A673 (cell line): ENCODE measurements at regions not wholly inside any gene's neighbourhood (a gene's known extent, or its start where the extent isn't known, plus 50 kb on each side); places are given as distances from the start of the nearest gene placed in this dataset.

Experiments used
- BruUV-seq: library from RNA; stranded (reverse); fragments of 400-500 nt; replicated peaks from 2 replicates; lab custom pipeline; 2021; lab: Mats Ljungman, UMichigan
- CTCF ChIA-PET: fragments of 300-600 bp; sonication (Branson Sonifier 250); formaldehyde crosslinking; loops from one replicate; lab custom pipeline; 2022; ENCODE audit warnings: antibody characterized with exemption; lab: Charles Lee
- POLR2A ChIA-PET: fragments of 300-600 bp; sonication (Branson Sonifier 250); formaldehyde crosslinking; loops from one replicate; lab custom pipeline; 2022; ENCODE audit warnings: antibody characterized with exemption; ENCODE audit not compliant: low non-redundant PET; lab: Charles Lee
- DNase-seq: peaks from one replicate; pipeline ENCODE4 v3.0.0-alpha.2; 2015; ENCODE audit warnings: low spot score
- H3K27ac ChIP-seq: fragments of 200-600 bp; sonication (generic); 2 replicates; pipeline ENCODE4 v1.5.1; 2016; ENCODE audit warnings: mixed run types, low read depth, mild to moderate bottlenecking, mixed read lengths, antibody characterized with exemption, low read length; ENCODE audit not compliant: poor library complexity, severe bottlenecking
- H3K27me3 ChIP-seq: fragments of 200-600 bp; sonication (generic); replicated peaks from 2 replicates; pipeline ENCODE4 v1.6.1; 2017; ENCODE audit warnings: mixed run types, low read depth, mild to moderate bottlenecking, mixed read lengths, antibody characterized with exemption, low read length; ENCODE audit not compliant: insufficient read depth, poor library complexity
- H3K36me3 ChIP-seq: fragments of 200-600 bp; sonication (generic); 2 replicates; pipeline ENCODE4 v1.6.1; 2016; ENCODE audit warnings: mixed run types, mild to moderate bottlenecking, mixed read lengths, antibody characterized with exemption, low read length; ENCODE audit not compliant: insufficient read depth, poor library complexity, severe bottlenecking
- H3K4me1 ChIP-seq: fragments of 200-600 bp; sonication (generic); 2 replicates; pipeline ENCODE4 v1.6.1; 2017; ENCODE audit warnings: mixed run types, mild to moderate bottlenecking, mixed read lengths, antibody characterized with exemption, low read length; ENCODE audit not compliant: insufficient read depth, poor library complexity, severe bottlenecking
- H3K4me3 ChIP-seq: fragments of 200-600 bp; sonication (generic); 2 replicates; pipeline ENCODE4 v1.5.1; 2016; ENCODE audit warnings: low read depth, mixed run types, mild to moderate bottlenecking, mixed read lengths, low read length; ENCODE audit not compliant: poor library complexity, severe bottlenecking
- H3K9me3 ChIP-seq: fragments of 200-600 bp; sonication (generic); 2 replicates; pipeline ENCODE4 v1.6.1; 2016; ENCODE audit warnings: mixed run types, low read depth, mild to moderate bottlenecking, mixed read lengths, antibody characterized with exemption, low read length; ENCODE audit not compliant: poor library complexity, severe bottlenecking
- CTCF ChIP-seq: fragments of 300-800, 200-600 bp; sonication (generic); conservative IDR thresholded peaks from 2 replicates; pipeline ENCODE4 v1.5.1; 2017; ENCODE audit warnings: low read depth, mild to moderate bottlenecking, antibody characterized with exemption, low read length, moderate library complexity, mixed read lengths
- EZH2 ChIP-seq: fragments of 200-600 bp; sonication (generic); IDR thresholded peaks from 2 replicates; pipeline ENCODE4 v1.6.1; 2017; ENCODE audit warnings: borderline replicate concordance, low read depth, mild to moderate bottlenecking, mixed read lengths, antibody characterized with exemption, low read length; ENCODE audit not compliant: poor library complexity, severe bottlenecking
- intact Hi-C: fragments of 100-400 bp; cut with micrococcal nuclease; formaldehyde crosslinking; loops from one replicate; pipeline ENCODE4 v1.10.0; 2022; ENCODE audit not compliant: unreplicated experiment

- Histone ChIP-seq H3K36me3 (no peaks in the 10 kb centered on the region), H3K27me3 (no peaks in the 10 kb centered on the region), H3K27ac (no peak overlapping the region), H3K4me1 (no peaks in the 10 kb centered on the region), H3K9me3 (peaks cover 4% of the 10 kb centered on the region), H3K4me3 (no peak overlapping the region)
- CTCF ChIA-PET, result no interaction called here
- no peak for DNase-seq
- BruUV-seq, result no TSS peak
- POLR2A ChIA-PET, result no interaction called here
- intact Hi-C loops, result no loop called here
- TF ChIP-seq EZH2, result no peak
- no peak for TF ChIP-seq CTCF
Observed at GRCh38 chr2:48157150-48157549, 157.3 kb upstream of the FOXN2 start.

- Histone ChIP-seq H3K9me3 (peaks cover 4% of the 10 kb centered on the region), H3K4me3 (no peak overlapping the region), H3K27ac (no peak overlapping the region), H3K4me1 (no peaks in the 10 kb centered on the region), H3K27me3 (no peaks in the 10 kb centered on the region), H3K36me3 (no peaks in the 10 kb centered on the region)
- ChIA-PET POLR2A (no interaction called here), CTCF (no interaction called here)
- no TSS peak for BruUV-seq
- intact Hi-C loops, result no loop called here
- DNase-seq, result no peak
- TF ChIP-seq EZH2, result no peak
- no peak for TF ChIP-seq CTCF
Observed at GRCh38 chr2:48161628-48162027, 152.9 kb upstream of the FOXN2 start.

- Histone ChIP-seq H3K27me3 (no peaks in the 10 kb centered on the region), H3K4me1 (no peaks in the 10 kb centered on the region), H3K9me3 (peaks cover 2% of the 10 kb centered on the region), H3K36me3 (no peaks in the 10 kb centered on the region), H3K27ac (no peak overlapping the region), H3K4me3 (no peak overlapping the region)
- ChIA-PET POLR2A (no interaction called here), CTCF (no interaction called here)
- intact Hi-C loops, result no loop called here
- BruUV-seq, result no TSS peak
- DNase-seq, result no peak
- TF ChIP-seq CTCF, result no peak
- no peak for TF ChIP-seq EZH2
Observed at GRCh38 chr2:48162742-48163141, 151.7 kb upstream of the FOXN2 start.
